ENCODE measurements at regions not wholly inside any gene's neighbourhood (a gene's known extent, or its start where the extent isn't known, plus 50 kb on each side); places are given as distances from the start of the nearest gene placed in this dataset.

GRCh38 chr2:226045080-226045479, 645.6 kb downstream of the NYAP2 start:
- Histone ChIP-seq H3K9me3 (ENCODE audit: low read length) (no peaks in the 10 kb centered on the region), H3K4me3 (ENCODE audit: low read depth, low read length, poor library complexity, severe bottlenecking) (no peak overlapping the region), H3K4me2 (ENCODE audit: low read length) (no peak overlapping the region), H3K4me1 (ENCODE audit: insufficient read depth, low read length, severe bottlenecking) (no peaks in the 10 kb centered on the region), H3F3A (ENCODE audit: insufficient read depth, low read length) (no peaks in the 10 kb centered on the region), H3K27ac (ENCODE audit: low read depth, low read length, poor library complexity, severe bottlenecking) (no peak overlapping the region), H3K9me2 (ENCODE audit: low read depth, low read length) (no peaks in the 10 kb centered on the region), H3K36me3 (ENCODE audit: insufficient read depth, low read length) (no peaks in the 10 kb centered on the region), H3K9ac (ENCODE audit: low read length) (no peak overlapping the region), H3K27me3 (ENCODE audit: insufficient read depth, low read length) (no peaks in the 10 kb centered on the region), H2AFZ (ENCODE audit: low read length) (no peak overlapping the region), H4K20me1 (ENCODE audit: insufficient read depth, low read length) (no peaks in the 10 kb centered on the region), H3K79me2 (ENCODE audit: insufficient read depth, low read length) (no peaks in the 10 kb centered on the region)
- TF ChIP-seq CTCF (IDR thresholded peaks at IDR 0.05; ENCODE audit: low read length), result no peak
- no peak for TF ChIP-seq EZH2 (IDR thresholded peaks at IDR 0.05; ENCODE audit: borderline replicate concordance, low read length)

- H3K27ac ChIP-seq (ENCODE audit: low read depth, low read length, poor library complexity, severe bottlenecking), result no peak overlapping the region
- H4K20me1 ChIP-seq (ENCODE audit: insufficient read depth, low read length), result no peaks in the 10 kb centered on the region
- no peaks in the 10 kb centered on the region for H3F3A ChIP-seq (ENCODE audit: insufficient read depth, low read length)
- TF ChIP-seq CTCF (IDR thresholded peaks at IDR 0.05; ENCODE audit: low read length) (no peak), EZH2 (IDR thresholded peaks at IDR 0.05; ENCODE audit: borderline replicate concordance, low read length) (no peak)
- no peaks in the 10 kb centered on the region for H3K27me3 ChIP-seq (ENCODE audit: insufficient read depth, low read length)
- H3K9ac ChIP-seq (ENCODE audit: low read length), result no peak overlapping the region
- H3K4me3 ChIP-seq (ENCODE audit: low read depth, low read length, poor library complexity, severe bottlenecking), result no peak overlapping the region
- no peaks in the 10 kb centered on the region for H3K36me3 ChIP-seq (ENCODE audit: insufficient read depth, low read length)
- no peak overlapping the region for H3K4me2 ChIP-seq (ENCODE audit: low read length)
- H3K4me1 ChIP-seq (ENCODE audit: insufficient read depth, low read length, severe bottlenecking), result no peaks in the 10 kb centered on the region
- no peak overlapping the region for H2AFZ ChIP-seq (ENCODE audit: low read length)
- H3K9me3 ChIP-seq (ENCODE audit: low read length), result no peaks in the 10 kb centered on the region
- no peaks in the 10 kb centered on the region for H3K9me2 ChIP-seq (ENCODE audit: low read depth, low read length)
- H3K79me2 ChIP-seq (ENCODE audit: insufficient read depth, low read length), result no peaks in the 10 kb centered on the region
These were observed 640.9 kb downstream of the NYAP2 start for GRCh38 chr2:226040344-226040900.

- Histone ChIP-seq H3K27me3 (ENCODE audit: insufficient read depth, low read length) (no peaks in the 10 kb centered on the region), H3K4me3 (ENCODE audit: low read depth, low read length, poor library complexity, severe bottlenecking) (no peak overlapping the region), H3K4me2 (ENCODE audit: low read length) (no peak overlapping the region), H3K36me3 (ENCODE audit: insufficient read depth, low read length) (no peaks in the 10 kb centered on the region), H3K27ac (ENCODE audit: low read depth, low read length, poor library complexity, severe bottlenecking) (no peak overlapping the region), H3K4me1 (ENCODE audit: insufficient read depth, low read length, severe bottlenecking) (no peaks in the 10 kb centered on the region), H4K20me1 (ENCODE audit: insufficient read depth, low read length) (no peaks in the 10 kb centered on the region), H3K9me2 (ENCODE audit: low read depth, low read length) (no peaks in the 10 kb centered on the region), H3K9ac (ENCODE audit: low read length) (no peak overlapping the region), H3K79me2 (ENCODE audit: insufficient read depth, low read length) (no peaks in the 10 kb centered on the region), H3F3A (ENCODE audit: insufficient read depth, low read length) (no peaks in the 10 kb centered on the region), H2AFZ (ENCODE audit: low read length) (no peak overlapping the region), H3K9me3 (ENCODE audit: low read length) (no peaks in the 10 kb centered on the region)
- TF ChIP-seq EZH2 (IDR thresholded peaks at IDR 0.05; ENCODE audit: borderline replicate concordance, low read length) (no peak), CTCF (IDR thresholded peaks at IDR 0.05; ENCODE audit: low read length) (no peak)
These were observed 638.0 kb downstream of the NYAP2 start for GRCh38 chr2:226037526-226037925.

Measured in OCI-LY1 (cell line).